ENCODE measurements at regions not wholly inside any gene's neighbourhood (a gene's known extent, or its start where the extent isn't known, plus 50 kb on each side); places are given as distances from the start of the nearest gene placed in this dataset.

DNA sequence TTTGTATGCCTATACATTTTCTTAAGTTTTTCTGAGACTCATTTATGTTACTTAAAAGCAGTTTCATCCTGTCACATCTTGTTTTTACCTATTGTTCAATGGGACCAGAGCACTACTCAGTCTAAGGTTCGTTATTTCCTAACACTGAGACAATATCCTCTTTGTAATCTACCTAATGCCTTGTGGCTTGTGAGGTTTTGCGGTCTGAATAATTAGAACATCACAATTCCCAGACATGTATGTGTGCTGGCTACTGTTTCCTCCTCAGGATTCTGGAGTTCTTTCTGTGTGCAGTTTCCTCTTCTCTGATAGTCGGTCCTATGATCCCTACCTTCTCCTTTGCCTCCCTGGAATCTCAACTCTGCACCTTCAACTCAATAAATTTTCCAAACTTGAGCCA, 620.2 kb downstream of the ANKRD7 start:
- no peaks in the 10 kb centered on the region for H3K36me3 ChIP-seq
- TF ChIP-seq POLR2A (IDR thresholded peaks at IDR 0.05) (no peak), EP300 (IDR thresholded peaks at IDR 0.05) (no peak)
- TF ChIP-seq, protein P1, sequence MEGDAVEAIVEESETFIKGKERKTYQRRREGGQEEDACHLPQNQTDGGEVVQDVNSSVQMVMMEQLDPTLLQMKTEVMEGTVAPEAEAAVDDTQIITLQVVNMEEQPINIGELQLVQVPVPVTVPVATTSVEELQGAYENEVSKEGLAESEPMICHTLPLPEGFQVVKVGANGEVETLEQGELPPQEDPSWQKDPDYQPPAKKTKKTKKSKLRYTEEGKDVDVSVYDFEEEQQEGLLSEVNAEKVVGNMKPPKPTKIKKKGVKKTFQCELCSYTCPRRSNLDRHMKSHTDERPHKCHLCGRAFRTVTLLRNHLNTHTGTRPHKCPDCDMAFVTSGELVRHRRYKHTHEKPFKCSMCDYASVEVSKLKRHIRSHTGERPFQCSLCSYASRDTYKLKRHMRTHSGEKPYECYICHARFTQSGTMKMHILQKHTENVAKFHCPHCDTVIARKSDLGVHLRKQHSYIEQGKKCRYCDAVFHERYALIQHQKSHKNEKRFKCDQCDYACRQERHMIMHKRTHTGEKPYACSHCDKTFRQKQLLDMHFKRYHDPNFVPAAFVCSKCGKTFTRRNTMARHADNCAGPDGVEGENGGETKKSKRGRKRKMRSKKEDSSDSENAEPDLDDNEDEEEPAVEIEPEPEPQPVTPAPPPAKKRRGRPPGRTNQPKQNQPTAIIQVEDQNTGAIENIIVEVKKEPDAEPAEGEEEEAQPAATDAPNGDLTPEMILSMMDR (IDR thresholded peaks at IDR 0.05) = no peak
- H3K4me3 ChIP-seq = no peak overlapping the region
- H3K27ac ChIP-seq = no peak overlapping the region
- 33 to 39% methylated on average over 3 of the region's 3 CpGs for WGBS, 2 donors
- H3K27me3 ChIP-seq = no peaks in the 10 kb centered on the region
- no peak for DNase-seq (ENCODE audit: low spot score in 2 of 2)
- peaks cover 0 to 3% (median 0%) of the 10 kb centered on the region in 4 donors for H3K9me3 ChIP-seq
- H3K4me1 ChIP-seq = no peaks in the 10 kb centered on the region

DNA sequence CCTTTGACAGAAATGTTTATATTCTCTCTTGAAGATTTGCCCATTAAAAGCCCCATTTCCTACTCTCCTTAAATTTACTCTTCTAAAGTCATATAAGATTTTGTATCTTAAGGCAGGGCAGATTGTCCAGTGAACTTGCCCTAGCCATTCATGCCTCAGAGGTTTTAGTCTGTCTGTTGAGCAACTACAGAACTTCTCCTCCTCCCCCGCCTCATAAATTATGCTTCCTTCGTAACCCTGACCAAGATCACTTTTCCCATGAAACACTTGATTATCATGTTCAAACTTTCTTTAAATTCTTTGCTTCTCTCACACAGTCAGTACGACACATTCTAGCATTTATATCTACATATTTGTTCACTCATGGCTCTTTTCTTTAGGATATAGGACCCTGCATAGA, 621.3 kb downstream of the ANKRD7 start:
- Histone ChIP-seq H3K27me3 (no peaks in the 10 kb centered on the region), H3K36me3 (no peaks in the 10 kb centered on the region), H3K4me1 (no peaks in the 10 kb centered on the region), H3K9me3 (peaks cover 0 to 3% (median 0%) of the 10 kb centered on the region in 4 donors), H3K4me3 (no peak overlapping the region), H3K27ac (no peak overlapping the region)
- TF ChIP-seq EP300 (IDR thresholded peaks at IDR 0.05) = no peak
- TF ChIP-seq POLR2A (IDR thresholded peaks at IDR 0.05) = no peak
- TF ChIP-seq, protein P1 (IDR thresholded peaks at IDR 0.05) = no peak
- WGBS, 2 donors = 88 to 89% methylated on average over 3 of the region's 3 CpGs
- DNase-seq (ENCODE audit: low spot score in 2 of 2) = no peak

DNA sequence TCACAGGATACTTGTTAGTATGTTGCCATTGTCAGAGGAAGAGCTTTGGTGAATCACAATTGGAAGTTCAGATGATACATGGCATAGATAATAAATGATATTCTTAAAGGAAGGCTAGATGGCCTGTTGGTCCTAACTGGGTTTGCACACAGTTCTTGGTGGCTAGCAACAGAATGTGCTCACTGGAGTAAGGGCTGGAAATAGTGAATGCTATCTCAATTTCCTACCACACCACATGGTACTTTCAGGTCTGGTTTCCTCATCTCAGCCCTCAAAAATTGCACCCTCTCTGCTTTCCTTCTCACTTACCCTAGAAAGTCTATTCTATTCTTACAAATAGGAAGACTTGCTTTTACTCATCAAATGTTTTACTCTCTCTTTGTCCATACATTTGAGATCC, 622.5 kb downstream of the ANKRD7 start:
- Histone ChIP-seq H3K27me3 (no peaks in the 10 kb centered on the region), H3K36me3 (no peaks in the 10 kb centered on the region), H3K4me3 (no peak overlapping the region), H3K9me3 (no peaks in the 10 kb centered on the region), H3K27ac (no peak overlapping the region), H3K4me1 (no peaks in the 10 kb centered on the region)
- no peak for DNase-seq (ENCODE audit: low spot score in 2 of 2)
- TF ChIP-seq EP300 (IDR thresholded peaks at IDR 0.05) = no peak
- TF ChIP-seq POLR2A (IDR thresholded peaks at IDR 0.05) = no peak
- TF ChIP-seq, protein P1 (IDR thresholded peaks at IDR 0.05) = no peak

DNA sequence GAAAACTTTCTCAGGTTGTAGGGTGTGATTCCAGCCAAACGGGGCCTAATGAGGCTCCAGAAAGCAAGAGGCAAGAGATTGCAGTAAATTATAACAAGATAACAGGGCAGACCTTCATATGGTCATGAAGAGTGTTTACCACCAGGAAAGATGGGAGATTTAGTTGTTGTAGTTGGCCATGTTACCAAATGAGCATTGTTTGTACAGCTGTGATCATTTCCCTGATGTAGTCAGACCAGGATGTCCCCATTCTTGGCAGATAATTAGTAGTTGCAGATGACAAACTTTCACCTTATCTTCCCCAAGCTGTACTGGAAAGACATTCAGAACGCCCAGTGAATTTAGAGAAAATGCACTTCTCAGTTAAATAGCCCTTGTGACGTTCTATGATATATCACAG, 630.8 kb downstream of the ANKRD7 start:
- H3K9me3 ChIP-seq = peaks cover 0 to 4% (median 0%) of the 10 kb centered on the region in 4 donors
- H3K4me1 ChIP-seq = no peaks in the 10 kb centered on the region
- H3K27me3 ChIP-seq = no peaks in the 10 kb centered on the region
- H3K27ac ChIP-seq = no peak overlapping the region
- 43 to 46% methylated on average over 3 of the region's 3 CpGs for WGBS, 2 donors
- no peak for DNase-seq (ENCODE audit: low spot score in 2 of 2)
- no peaks in the 10 kb centered on the region for H3K36me3 ChIP-seq
- TF ChIP-seq EP300 (IDR thresholded peaks at IDR 0.05) (peak in 1 of 2 donors; percentile 43), POLR2A (IDR thresholded peaks at IDR 0.05) (no peak)
- TF ChIP-seq, protein P1 (IDR thresholded peaks at IDR 0.05) = no peak
- no peak overlapping the region for H3K4me3 ChIP-seq

DNA sequence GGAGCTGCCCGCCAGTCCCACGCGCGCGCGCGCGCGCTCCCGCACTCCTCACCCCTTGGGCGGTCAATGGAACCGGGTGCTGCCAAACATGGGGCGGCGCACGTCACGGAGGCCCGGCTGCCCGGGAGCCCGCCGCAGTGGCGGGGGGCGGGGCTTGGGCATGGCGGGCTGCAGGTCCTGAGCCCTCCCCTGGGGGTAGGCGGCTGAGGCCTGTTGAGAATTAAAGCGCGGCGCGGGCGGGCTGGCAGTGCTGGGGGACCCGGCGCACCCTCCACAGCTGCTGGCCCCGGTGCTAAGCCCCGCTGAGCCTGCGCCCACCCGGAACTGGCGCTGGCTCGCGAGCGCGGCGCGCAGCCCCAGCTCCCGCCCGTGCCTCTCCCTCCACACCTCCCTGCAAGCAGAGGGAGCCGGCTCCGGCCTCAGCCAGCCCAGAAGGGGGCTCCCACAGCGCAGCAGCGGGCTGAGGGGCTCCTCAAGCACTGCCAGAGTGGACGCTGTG, 634.2 kb downstream of the ANKRD7 start:
- H3K4me3 ChIP-seq = peak overlapping the region in 1 of 4 donors; percentile 44
- no peaks in the 10 kb centered on the region for H3K4me1 ChIP-seq
- TF ChIP-seq, protein P1 (IDR thresholded peaks at IDR 0.05) = no peak
- no peak for TF ChIP-seq EP300 (IDR thresholded peaks at IDR 0.05)
- TF ChIP-seq POLR2A (IDR thresholded peaks at IDR 0.05) = no peak
- no peak for DNase-seq (ENCODE audit: low spot score in 2 of 2)
- peaks cover 0 to 4% (median 0%) of the 10 kb centered on the region in 4 donors for H3K9me3 ChIP-seq
- 92% methylated on average over 42 to 47 of the region's 49 CpGs for WGBS, 2 donors
- H3K36me3 ChIP-seq = no peaks in the 10 kb centered on the region
- no peaks in the 10 kb centered on the region for H3K27me3 ChIP-seq
- H3K27ac ChIP-seq = no peak overlapping the region

All from tibial nerve (tissue), 4 donors.